Activated effector memory CD4-positive, alpha-beta T cell treated with anti-CD3 and anti-CD28 coated beads, Interleukin-2, amount 50 U/mL, for 16 hours (primary cell): ENCODE measurements at regions not wholly inside any gene's neighbourhood (a gene's known extent, or its start where the extent isn't known, plus 50 kb on each side); places are given as distances from the start of the nearest gene placed in this dataset.

Source experiments
- DNase-seq: peaks from one replicate; pipeline ENCODE4 v3.0.0-alpha.2; 2020

DNA sequence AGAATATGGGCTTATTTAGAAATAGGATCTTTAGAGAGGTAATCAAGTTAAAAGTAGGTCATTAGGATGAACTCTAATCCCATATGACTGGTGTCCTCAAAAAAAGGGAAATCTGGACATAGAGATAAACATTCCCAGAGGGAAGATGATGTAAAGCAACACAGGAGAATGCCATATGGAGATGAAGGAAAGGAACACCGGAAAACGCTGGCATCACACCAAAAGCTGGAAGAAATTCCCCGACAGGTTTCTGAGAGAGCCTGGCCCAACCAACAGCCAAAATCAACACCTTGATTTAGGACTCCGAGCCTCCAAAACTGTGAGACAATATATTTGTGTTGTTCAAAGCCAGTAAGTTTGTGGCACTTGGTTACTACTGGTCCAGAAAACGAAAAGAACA lies 296.7 kb downstream of the DSEL start:
- no peak for DNase-seq

DNA sequence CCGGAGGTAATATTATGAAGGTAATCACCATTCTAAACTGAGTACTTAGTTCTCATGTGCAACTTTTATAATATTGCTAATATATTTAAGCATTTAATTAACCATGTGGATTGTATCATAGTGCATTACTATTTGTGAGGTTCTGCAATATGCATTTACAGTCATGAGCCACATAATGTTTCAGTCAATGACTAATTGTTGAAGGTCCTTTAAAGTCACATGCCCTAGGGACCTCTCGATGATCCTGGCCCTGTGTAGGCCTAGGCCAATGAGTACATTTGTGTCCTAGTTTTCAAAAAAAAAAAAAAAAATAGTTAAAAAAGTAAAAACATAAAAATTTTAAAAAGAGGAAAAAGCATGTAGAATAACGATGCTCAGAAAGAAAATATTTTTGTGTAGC lies 298.0 kb downstream of the DSEL start:
- no peak for DNase-seq

DNA sequence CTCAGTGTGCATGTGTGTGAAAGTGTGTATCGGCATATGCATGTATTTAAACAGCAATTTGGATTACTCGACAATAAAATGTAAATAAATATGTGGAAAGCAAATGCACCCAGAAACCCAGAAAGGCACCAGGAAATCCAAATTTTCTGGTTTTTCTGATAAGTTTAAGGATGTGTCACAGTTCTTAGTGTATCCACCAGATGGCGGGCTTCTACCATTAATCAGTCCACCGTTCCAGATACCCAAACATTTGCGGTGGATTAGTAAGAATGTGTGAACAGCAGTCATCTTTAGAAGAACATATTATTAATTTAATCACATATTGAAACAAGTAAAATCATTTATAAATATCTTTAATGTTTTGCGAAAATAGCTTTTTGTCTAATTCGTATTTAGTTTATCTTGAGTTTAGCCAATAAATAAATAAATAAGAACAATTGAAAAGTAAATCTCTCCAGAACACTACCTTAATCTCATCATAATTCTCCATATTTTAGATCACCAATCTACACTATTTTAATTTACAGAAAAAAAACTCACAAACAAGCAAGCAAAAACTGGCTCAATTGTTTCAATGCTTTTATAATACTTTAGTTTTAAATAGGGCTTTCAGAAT lies 298.9 kb downstream of the DSEL start:
- DNase-seq: peak; percentile 70

DNA sequence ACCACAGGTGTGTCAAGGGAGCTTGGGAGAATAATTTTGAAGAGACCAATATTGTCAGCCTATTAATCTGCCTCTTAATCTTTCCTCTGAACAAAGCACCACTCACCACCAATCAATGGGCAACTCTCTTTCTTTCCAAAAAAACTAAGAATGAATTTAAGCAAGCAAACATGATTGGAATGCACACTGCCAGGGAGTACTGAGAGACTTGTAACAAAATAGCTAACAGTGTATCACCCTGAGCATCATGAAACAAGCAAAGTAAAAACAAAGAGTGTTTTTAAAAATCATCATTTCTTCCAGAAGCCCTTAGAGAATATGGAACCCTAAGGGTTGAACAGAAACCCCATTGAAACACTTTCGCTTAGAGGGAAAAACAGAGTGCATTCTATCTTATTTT lies 299.7 kb downstream of the DSEL start:
- no peak for DNase-seq

DNA sequence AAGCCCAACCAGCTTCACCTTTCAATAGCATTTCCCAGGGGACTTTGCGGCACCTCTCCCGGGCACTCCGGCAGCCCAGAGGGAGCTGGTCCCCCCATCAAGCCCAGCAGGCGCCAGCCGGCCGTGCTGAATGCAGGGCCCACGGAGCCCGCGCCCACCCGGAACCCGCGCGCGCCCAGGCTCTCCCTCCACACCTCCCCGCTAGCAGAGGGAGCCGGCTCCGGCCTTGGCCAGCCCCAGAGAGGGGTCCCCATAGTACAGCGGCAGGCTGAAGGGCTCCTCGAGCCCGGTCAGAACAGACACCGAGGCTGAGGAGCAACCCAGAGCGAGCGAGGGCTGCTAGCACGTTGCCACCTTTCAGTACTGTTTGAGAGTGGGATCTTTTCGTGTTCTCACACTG lies 300.8 kb downstream of the DSEL start:
- DNase-seq: no peak

DNA sequence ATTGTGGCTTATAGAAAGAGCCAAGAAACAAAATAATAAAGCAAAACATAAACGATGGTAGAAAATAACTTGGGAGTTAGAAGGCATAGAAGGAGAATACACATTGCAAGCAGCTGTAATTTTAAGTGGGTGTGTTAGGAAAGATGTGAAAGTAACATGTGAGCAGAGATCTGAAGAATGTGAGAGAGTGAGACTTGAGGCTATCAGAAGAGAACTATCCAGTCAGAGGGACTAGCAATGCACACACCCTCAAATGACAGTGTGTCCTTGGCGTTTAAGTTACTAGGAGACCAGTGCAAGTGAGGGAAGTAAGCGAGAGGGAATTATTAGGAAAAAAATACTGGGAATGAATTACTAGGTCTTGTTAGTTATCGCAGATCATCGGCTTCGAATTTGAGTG lies 304.9 kb downstream of the DSEL start:
- no peak for DNase-seq

DNA sequence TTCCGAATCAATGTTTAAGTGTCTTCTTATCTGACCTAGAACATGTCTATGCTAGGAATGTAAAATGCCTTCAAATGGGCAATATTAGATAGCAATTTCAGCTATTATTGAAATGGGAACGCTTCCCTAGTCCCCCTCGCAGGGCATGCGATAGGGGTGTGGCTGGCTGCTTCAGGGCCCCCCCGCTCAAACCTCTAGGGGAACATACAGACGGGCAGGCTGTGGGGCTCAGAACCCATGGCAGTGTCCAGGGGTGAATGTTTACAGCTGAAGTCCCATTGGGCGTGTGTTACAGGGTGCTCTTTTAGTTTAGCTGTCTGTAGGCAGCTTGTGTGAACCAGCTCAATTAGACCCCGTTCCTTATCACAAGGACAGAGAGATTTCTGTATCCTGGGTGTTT lies 315.9 kb downstream of the DSEL start:
- no peak for DNase-seq

DNA sequence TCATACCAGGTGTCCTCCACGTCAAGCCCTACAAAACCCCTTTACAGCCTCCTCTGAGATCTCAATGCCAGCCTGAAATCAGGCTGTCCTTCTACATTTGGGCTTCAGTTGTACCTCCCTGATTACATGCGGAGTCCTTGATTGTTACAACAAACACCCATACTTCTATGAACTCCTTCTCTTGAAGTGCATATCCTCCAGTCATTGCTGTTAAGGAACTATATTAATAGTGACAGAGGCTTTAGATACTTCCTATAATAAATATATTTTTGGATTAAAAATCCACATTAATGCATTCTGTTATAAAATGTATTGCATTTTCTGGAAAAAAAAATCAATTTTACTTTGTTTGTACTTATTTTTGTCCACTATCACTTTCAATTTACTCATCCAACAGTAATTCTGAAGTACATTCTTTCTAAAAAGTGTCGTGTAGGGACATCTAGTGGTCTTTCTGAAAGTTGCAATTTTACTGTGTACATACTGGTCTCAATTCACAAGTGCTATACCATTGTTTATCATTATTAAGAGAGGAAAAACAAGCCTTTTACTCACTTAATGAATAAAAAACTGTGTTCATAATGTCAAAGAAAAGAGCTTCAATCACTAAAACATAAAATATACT lies 316.4 kb downstream of the DSEL start:
- DNase-seq: no peak

DNA sequence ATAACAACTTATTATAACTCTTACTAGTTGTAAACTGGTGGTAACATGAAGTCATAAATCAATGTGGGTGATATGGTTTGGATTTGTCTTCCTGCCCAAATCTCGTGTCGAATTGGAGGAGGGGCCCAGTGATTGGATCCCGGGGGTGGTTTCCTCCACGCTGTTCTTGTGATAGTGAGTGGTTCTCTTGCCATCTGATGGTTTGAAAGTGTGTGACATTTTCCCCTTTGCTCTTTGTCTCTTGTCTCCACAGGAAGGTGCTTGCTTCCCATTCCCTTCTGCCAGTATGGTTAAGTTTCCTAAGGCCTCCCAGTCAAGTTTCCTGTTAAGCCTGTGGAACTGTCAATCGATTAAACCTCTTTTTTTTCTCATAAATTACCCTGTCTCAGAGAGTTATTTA lies 321.6 kb downstream of the DSEL start:
- DNase-seq: no peak

DNA sequence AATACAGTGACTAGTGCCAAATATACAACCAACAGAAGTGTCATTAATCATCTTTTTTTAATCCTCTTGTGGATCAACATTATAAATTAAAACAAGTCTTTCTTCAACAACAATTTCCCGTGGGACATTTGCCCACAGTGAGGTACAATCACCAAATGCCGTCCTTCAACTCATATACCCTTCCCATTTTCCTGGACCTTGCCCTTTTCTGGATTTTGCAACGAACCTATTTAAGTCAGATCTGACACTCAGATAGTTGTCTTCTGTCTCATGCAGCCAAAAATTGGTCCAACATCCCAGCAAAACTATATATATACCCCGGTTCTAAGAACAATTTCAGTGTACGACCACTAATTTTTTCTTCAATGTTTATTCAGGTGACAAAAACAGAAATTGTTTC lies 324.0 kb downstream of the DSEL start:
- DNase-seq: no peak

DNA sequence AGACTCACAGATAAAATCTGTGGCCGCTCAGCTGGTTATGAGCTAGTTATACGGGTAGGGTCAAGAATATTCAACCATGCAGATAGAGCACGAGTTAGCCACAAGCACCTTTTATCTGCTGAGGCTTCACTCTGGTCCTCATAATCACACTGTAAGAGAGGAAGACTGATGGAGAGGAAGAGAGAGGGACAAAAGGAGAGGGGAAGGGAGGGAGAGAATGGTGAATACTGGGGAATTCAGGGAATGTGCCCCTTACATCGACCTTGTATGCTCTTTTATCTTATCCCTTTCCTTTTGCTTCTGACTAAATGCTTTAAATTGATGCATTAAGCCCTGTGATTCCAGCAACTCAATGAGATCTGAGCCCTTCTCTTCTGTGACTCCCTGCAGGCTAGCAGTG lies 333.1 kb downstream of the DSEL start:
- DNase-seq: no peak

DNA sequence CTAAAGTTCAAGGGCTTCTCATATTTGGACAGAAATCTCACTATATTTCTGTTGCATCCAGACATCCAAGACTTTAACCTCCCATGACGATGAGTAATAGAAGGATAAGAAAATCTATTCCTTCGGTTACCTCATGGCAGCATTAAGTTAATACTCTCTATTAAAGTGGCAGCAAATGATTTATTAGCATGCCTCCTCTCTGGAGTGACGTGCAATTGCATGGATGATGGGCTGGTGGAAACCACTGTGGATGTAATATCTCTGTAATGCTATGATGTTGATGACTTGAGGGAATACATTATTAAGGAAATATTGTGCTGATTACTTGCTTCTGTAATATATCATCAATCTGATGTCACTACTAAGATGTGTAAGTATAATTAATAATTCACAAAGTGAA lies 336.8 kb downstream of the DSEL start:
- no peak for DNase-seq

DNA sequence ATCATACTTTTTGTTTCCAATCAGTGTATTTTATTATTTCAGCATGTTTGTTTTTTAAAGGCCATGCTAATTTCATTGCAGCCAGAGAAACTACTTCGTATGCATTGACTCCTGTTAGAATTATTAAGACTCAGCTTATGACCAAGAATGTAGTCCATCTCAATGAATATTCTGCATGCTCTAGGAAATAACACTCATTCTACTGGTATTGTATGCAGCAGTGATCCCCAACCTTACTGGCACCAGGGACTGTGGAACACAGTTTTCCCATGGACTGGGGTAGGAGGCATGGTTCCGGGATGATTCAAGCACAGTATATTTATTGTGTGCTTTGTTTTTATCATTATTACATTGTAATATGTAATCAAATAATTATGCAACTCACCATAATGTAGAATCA lies 356.9 kb downstream of the DSEL start:
- DNase-seq: no peak

DNA sequence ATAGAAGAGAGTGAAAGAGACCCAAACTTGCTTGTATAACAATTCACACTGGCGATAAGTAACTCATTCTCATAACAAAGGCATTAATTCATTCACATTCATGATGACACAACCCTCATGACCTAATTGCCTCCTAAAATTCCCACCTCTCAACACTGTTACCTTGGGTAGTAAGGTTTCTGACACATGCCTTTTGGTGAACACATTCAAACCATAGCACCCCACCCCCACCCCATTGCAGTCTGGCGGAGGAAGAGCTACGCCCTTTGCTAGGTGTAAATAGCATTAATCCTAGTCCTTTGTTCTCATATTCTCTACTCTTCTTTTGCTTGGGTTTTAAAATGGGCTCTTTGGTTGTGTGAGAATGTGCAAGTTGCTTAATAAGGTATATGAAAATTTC lies 361.5 kb downstream of the DSEL start:
- DNase-seq: no peak

DNA sequence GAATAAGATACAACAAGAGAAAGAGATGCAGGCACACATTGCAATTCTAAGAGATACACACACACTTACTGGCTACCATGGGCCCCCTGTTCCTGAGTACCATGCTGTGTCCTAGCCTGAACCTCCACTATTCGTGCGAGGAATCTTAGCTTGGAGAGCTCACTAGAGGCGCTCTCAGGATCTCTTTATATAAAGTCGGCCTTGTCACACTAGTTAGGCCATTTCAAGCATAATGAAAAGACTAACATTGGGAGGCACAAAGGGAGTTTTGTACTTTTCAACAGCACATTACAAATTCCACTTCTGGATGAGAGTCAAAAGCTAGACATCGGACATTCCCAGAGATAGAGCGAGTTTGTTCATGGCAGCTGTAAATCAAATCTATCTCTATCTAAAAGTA lies 365.2 kb downstream of the DSEL start:
- no peak for DNase-seq

DNA sequence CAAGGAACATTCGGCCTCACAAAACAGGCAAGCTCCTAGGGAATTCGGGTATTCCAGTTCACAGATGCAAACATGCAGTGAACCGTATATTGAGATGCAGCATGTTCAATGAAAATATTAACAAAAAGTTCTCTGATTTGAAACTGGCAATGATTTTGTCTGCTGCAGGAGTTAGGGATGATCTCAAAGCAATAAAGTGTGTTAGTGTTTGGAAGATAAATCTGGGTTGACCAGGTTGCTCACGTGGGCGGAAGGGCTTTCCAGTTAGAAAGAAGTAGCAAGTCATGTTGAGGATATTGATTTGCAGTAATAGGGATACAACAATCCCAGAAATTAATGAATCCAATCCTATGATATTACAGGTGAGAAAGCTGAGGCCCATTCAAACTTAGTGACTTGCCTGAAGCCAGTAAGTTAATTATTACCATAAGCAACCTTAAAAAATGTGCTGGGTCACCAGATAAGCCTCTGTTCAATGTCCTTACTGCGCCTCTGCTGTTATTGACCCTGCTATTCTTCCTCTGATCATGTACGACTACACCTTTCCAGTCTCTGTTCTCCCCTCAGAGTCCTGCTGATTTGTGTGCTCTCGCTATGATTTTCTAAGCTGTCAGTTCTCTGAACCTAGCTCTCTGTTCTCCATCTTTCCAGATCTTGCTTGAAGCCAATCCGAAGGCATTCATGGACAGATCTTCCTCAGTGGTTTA lies 370.8 kb downstream of the DSEL start:
- no peak for DNase-seq

DNA sequence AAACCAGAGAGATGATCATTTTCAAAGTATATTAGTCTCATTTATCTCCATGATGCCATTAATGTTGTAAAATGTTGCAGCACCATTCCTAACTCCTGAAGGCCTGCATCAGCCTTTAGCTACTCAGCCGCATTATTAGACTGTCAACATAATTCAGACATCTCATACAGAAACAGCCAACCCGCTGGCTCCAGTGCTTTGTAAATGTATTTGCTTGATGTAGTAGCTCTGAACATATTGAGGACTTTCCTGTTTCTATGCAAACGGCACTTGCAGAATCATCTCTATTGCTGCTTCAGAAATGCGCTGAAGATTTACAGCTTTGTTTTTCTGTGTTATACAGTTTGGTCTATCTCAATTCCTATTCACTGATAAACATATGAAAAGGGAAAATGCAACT lies 372.2 kb downstream of the DSEL start:
- no peak for DNase-seq

DNA sequence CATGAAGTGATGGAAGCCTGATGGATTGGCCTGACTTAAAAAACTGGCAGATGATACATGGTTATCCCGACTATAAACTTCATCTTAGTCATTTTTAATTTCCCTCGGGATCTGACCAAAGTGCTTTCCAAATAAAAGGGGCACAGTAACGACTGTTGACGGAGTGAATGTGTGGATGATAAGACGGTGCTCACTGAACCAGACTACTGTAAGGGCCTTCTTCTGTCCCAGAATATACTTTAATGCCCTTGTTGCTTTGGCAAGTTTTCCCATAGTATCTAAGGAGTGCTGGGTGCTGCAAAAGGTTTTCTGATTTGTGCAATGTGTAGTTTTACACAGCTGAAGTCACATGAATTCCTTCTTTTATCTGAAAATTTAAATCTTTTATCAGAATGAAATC lies 373.5 kb downstream of the DSEL start:
- DNase-seq: no peak

DNA sequence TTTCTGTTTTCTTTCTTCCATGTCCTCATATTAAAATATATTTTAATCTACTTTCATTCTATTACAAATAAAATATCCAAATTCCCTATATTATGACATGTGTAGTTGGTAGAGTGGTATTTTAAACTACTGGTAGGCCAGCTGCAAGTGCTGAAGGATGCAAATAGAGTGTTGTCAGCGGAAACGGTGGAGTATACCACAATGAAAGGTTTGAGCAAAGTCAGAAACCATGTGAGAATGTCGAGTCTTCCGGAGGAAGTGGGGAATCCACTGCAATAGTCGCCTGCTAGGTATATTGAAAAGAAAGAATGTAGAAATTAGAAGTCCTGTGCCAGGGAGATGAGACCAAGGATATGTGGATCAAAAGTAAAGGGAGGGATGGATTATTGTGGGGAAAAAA lies 373.9 kb downstream of the DSEL start:
- no peak for DNase-seq

DNA sequence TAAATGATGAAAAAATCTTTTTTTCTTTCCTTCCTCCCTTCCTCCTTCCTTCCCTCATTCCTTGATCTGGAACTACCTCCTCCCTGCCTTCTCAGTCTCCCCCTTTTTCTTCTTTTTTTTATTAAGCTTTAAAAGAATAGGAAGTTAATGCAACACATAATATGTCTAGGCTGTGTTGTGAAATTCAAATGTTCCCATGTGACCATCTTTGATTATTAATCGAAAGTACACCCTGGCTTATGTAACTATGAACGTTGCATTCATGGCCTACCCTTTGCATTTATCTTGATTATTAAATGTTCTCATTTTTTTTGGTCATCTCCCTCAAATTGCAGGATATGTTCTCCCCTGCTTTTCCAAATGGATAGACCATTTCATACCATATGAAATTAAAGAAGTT lies 376.0 kb downstream of the DSEL start:
- DNase-seq: no peak

DNA sequence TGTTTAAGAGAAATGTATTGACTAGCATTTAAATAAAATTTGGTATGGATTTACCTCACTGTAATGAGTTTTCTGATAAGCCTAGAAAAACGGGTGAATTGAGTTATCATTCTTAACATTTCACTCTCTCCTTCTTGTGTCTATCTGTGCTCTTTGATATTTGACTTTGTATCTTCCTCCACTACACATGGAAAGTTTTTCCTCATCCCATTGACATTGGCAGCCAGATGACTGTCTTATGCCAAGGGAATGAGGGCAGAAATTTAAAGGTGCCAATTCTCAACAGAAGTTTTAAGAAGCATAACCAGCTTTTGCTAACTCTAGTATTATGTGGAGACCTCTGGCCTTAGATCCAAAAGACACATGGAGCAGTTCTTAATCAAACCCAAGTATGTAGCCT lies 376.6 kb downstream of the DSEL start:
- DNase-seq: no peak

DNA sequence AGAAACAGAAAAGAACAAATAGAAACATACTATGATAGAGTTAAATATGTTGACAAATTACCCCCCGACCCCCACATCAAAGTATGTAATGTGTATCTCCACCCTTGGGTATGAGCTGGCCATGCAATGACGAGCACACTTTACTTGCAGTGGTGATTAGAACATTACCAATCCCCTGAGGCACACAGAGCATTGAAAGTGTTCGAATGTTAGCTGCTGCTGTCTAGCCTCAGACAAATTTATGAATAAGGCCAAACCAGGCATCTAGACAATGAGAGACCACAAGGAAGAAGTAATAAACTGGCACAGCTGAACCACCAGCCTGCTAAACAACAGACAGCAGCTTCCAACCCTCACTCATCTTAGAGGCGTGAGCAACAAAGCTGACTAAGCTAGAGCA lies 380.5 kb downstream of the DSEL start:
- no peak for DNase-seq

DNA sequence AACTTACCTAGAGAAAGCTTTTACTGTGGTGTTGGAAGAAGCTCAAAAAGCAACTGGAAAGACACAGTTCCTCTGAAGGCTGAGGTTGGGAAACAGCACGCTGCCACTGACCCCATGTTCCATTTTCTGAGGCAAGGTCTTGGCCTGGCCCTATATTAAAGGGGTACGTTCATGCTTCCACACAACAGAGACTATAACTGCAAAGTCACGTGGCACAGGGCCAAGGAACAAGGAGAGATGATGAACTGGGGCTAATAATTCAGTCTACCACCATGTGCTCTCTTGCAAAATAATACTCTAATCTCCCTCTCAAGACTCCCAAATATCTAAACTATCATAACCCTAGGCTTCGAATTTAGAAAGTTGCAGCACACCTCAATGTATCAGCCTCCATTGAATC lies 381.6 kb downstream of the DSEL start:
- DNase-seq: no peak

DNA sequence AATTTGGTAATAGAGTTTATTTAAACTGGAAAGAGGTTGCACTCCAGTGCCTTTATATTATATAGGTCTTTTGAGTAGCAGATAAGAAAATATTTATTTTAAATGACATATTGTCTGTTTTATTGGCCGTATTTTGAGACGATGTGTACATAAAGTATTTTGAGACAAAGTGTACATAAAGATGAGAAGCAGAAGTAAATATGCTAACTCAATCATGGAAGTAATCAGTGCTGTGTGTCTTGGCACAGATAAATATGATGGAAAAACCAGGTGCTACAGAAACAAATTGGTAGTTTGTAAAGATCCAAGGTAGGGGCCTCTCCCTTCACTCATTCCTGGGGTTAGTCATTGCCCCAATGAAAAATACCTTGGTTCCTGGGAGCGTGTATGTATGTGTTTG lies 382.9 kb downstream of the DSEL start:
- no peak for DNase-seq

DNA sequence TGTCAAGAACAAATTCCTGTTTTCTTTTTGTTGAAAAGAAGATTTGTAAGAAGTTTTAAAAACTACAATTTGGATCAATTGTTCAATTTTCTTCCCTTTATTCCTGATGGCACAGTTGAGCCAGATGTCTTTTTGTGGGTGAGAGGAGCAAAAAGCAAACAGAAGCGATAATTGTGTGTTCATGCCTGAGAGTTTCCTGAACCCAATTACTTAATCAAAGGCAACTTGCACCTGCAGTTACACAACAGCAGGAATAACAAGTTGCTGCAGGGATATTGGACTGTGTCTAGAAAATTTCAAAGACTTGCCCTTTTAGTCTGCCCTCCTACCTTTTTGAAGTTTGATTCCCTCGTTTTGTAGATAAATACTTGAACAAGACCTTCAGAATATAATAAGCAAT lies 383.6 kb downstream of the DSEL start:
- DNase-seq: no peak
